ENCODE measurements at regions not wholly inside any gene's neighbourhood (a gene's known extent, or its start where the extent isn't known, plus 50 kb on each side); places are given as distances from the start of the nearest gene placed in this dataset.

GRCh38 chr10:108204528-108205305 is 1040.2 kb upstream of the SORCS1 start:
- no peaks in the 10 kb centered on the region for H3K4me1 ChIP-seq (ENCODE audit: low read depth, poor library complexity, severe bottlenecking)
- H3K27me3 ChIP-seq (ENCODE audit: insufficient read depth, low read depth) = no peaks in the 10 kb centered on the region
- no peak overlapping the region for H3K4me3 ChIP-seq (IDR thresholded peaks at IDR 0.05; ENCODE audit: insufficient read depth, low read depth, low read length)
- no peak overlapping the region for H2AFZ ChIP-seq (ENCODE audit: low read depth)
- H3K79me2 ChIP-seq (ENCODE audit: insufficient read depth, low read depth) = no peaks in the 10 kb centered on the region
- no peak overlapping the region for H3K9ac ChIP-seq
- no peaks in the 10 kb centered on the region for H3K36me3 ChIP-seq (ENCODE audit: insufficient read depth)
- no peak overlapping the region for H3K27ac ChIP-seq
- H4K20me1 ChIP-seq (ENCODE audit: insufficient read depth) = no peaks in the 10 kb centered on the region
- TF ChIP-seq, protein P1, sequence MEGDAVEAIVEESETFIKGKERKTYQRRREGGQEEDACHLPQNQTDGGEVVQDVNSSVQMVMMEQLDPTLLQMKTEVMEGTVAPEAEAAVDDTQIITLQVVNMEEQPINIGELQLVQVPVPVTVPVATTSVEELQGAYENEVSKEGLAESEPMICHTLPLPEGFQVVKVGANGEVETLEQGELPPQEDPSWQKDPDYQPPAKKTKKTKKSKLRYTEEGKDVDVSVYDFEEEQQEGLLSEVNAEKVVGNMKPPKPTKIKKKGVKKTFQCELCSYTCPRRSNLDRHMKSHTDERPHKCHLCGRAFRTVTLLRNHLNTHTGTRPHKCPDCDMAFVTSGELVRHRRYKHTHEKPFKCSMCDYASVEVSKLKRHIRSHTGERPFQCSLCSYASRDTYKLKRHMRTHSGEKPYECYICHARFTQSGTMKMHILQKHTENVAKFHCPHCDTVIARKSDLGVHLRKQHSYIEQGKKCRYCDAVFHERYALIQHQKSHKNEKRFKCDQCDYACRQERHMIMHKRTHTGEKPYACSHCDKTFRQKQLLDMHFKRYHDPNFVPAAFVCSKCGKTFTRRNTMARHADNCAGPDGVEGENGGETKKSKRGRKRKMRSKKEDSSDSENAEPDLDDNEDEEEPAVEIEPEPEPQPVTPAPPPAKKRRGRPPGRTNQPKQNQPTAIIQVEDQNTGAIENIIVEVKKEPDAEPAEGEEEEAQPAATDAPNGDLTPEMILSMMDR (conservative IDR thresholded peaks at IDR 0.05; ENCODE audit: low read depth, low read length) = peak; percentile 77
- H3K4me2 ChIP-seq = no peak overlapping the region

- no peak overlapping the region for H3K27ac ChIP-seq
- no peaks in the 10 kb centered on the region for H3K36me3 ChIP-seq (ENCODE audit: insufficient read depth)
- no peak overlapping the region for H3K4me2 ChIP-seq
- H3K79me2 ChIP-seq (ENCODE audit: insufficient read depth, low read depth) = no peaks in the 10 kb centered on the region
- no peak overlapping the region for H3K4me3 ChIP-seq (IDR thresholded peaks at IDR 0.05; ENCODE audit: insufficient read depth, low read depth, low read length)
- no peak overlapping the region for H3K9ac ChIP-seq
- no peaks in the 10 kb centered on the region for H3K27me3 ChIP-seq (ENCODE audit: insufficient read depth, low read depth)
- H4K20me1 ChIP-seq (ENCODE audit: insufficient read depth) = no peaks in the 10 kb centered on the region
- H2AFZ ChIP-seq (ENCODE audit: low read depth) = no peak overlapping the region
- H3K4me1 ChIP-seq (ENCODE audit: low read depth, poor library complexity, severe bottlenecking) = no peaks in the 10 kb centered on the region
- TF ChIP-seq, protein P1 (conservative IDR thresholded peaks at IDR 0.05; ENCODE audit: low read depth, low read length) = no peak
Measured at GRCh38 chr10:108203905-108204527, 1039.5 kb upstream of the SORCS1 start.

DNA sequence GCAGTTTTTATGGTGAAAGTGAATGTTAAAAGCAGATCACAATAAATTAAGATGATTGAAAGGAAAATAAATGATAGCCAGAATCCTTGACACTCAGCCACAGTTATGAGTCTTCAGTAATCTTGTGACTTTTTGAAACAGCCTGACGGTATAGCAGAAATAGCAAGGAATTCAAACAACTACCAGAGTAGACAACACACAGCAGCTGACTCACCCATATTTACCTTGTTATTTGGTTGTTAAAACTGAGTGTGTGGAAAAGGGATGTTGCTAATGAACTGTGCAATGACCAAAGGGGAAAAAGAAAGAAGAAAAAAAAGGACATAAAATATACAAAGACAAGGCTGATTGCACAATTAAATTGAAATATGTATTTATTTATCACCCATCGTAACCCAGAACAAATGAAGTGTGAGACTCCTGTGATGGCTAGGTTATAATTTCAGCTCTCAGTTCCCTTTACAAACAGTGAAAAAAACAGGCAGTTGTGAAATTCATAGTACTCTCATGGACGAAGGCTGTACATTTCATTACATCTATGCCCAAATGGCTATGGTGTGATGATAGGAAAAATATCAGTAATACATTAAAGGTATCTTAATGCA is 1023.0 kb upstream of the SORCS1 start:
- Histone ChIP-seq H2AFZ (ENCODE audit: low read depth) (no peak overlapping the region), H3K4me2 (no peak overlapping the region), H3K27ac (no peak overlapping the region), H3K27me3 (ENCODE audit: insufficient read depth, low read depth) (no peaks in the 10 kb centered on the region), H3K4me3 (IDR thresholded peaks at IDR 0.05; ENCODE audit: insufficient read depth, low read depth, low read length) (no peak overlapping the region), H3K79me2 (ENCODE audit: insufficient read depth, low read depth) (no peaks in the 10 kb centered on the region), H3K36me3 (ENCODE audit: insufficient read depth) (no peaks in the 10 kb centered on the region), H3K9ac (no peak overlapping the region), H3K4me1 (ENCODE audit: low read depth, poor library complexity, severe bottlenecking) (no peaks in the 10 kb centered on the region), H4K20me1 (ENCODE audit: insufficient read depth) (no peaks in the 10 kb centered on the region)
- TF ChIP-seq, protein P1 (conservative IDR thresholded peaks at IDR 0.05; ENCODE audit: low read depth, low read length) = no peak

DNA sequence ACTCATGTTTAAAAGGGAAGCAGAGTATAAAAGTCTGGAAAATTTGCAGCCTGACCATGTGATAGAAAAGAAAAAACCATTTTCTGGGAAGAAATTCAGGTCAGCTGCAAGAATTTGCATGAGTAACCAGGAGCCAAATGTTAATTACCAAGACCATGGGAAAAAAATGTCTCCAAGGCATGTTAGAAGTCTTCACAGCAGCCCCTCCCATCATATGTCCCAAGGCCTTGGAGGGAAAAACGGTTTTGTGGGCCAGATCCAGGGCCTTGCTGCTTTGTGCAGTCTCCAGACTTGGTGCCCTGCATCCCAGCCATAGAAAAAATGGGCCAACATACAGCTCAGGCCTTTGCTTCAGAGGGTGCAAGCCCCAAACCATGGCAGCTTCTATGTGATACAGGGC is 1019.6 kb upstream of the SORCS1 start:
- Histone ChIP-seq H3K79me2 (ENCODE audit: insufficient read depth, low read depth) (no peaks in the 10 kb centered on the region), H3K4me3 (IDR thresholded peaks at IDR 0.05; ENCODE audit: insufficient read depth, low read depth, low read length) (no peak overlapping the region), H3K27me3 (ENCODE audit: insufficient read depth, low read depth) (no peaks in the 10 kb centered on the region), H2AFZ (ENCODE audit: low read depth) (no peak overlapping the region), H3K4me1 (ENCODE audit: low read depth, poor library complexity, severe bottlenecking) (no peaks in the 10 kb centered on the region), H3K4me2 (no peak overlapping the region), H3K9ac (no peak overlapping the region), H3K36me3 (ENCODE audit: insufficient read depth) (no peaks in the 10 kb centered on the region), H3K27ac (no peak overlapping the region), H4K20me1 (ENCODE audit: insufficient read depth) (no peaks in the 10 kb centered on the region)
- TF ChIP-seq, protein P1 (conservative IDR thresholded peaks at IDR 0.05; ENCODE audit: low read depth, low read length) = no peak

All from KMS-11 (cell line).